ENCODE measurements at regions not wholly inside any gene's neighbourhood (a gene's known extent, or its start where the extent isn't known, plus 50 kb on each side); places are given as distances from the start of the nearest gene placed in this dataset.
"Not testable (repeated sequence)": the region's sequence is repeated elsewhere in the genome, so short reads cannot be mapped to it uniquely, and the experiment has no call there.

- no peak for TF ChIP-seq CTCF (IDR thresholded peaks at IDR 0.05; ENCODE audit: low read depth, low read length)
- no peak for DNase-seq (ENCODE audit: extremely low read depth, low read depth)
Observed at GRCh38 chr12:131269551-131269950, 315.8 kb downstream of the ADGRD1 start.

GRCh38 chr12:131269977-131270376 lies 316.3 kb downstream of the ADGRD1 start:
- DNase-seq (ENCODE audit: extremely low read depth, low read depth), result not testable (repeated sequence)

- DNase-seq (ENCODE audit: extremely low read depth, low read depth), result no peak
Observed at GRCh38 chr12:131271724-131272123, 318.0 kb downstream of the ADGRD1 start.

GRCh38 chr12:131272283-131272814 lies 318.6 kb downstream of the ADGRD1 start:
- not testable (repeated sequence) for DNase-seq (ENCODE audit: extremely low read depth, low read depth)

More at GRCh38 chr12:131271724-131272123, 318.0 kb downstream of the ADGRD1 start:
- TF ChIP-seq CTCF (IDR thresholded peaks at IDR 0.05; ENCODE audit: low read depth, low read length), result no peak

GRCh38 chr12:131273291-131273845 lies 319.7 kb downstream of the ADGRD1 start:
- TF ChIP-seq CTCF (IDR thresholded peaks at IDR 0.05; ENCODE audit: low read depth, low read length), result no peak
- DNase-seq (ENCODE audit: extremely low read depth, low read depth), result no peak

GRCh38 chr12:131274061-131274460 lies 320.4 kb downstream of the ADGRD1 start:
- no peak for TF ChIP-seq CTCF (IDR thresholded peaks at IDR 0.05; ENCODE audit: low read depth, low read length)
- DNase-seq (ENCODE audit: extremely low read depth, low read depth), result no peak

GRCh38 chr12:131274906-131275305 lies 321.2 kb downstream of the ADGRD1 start:
- TF ChIP-seq CTCF (IDR thresholded peaks at IDR 0.05; ENCODE audit: low read depth, low read length), result no peak
- no peak for DNase-seq (ENCODE audit: extremely low read depth, low read depth)

- no peak for DNase-seq (ENCODE audit: extremely low read depth, low read depth)
- TF ChIP-seq CTCF (IDR thresholded peaks at IDR 0.05; ENCODE audit: low read depth, low read length), result no peak
Observed at GRCh38 chr12:131275824-131276223, 322.1 kb downstream of the ADGRD1 start.
